WTC11 (cell line): ENCODE measurements at regions not wholly inside any gene's neighbourhood (a gene's known extent, or its start where the extent isn't known, plus 50 kb on each side); places are given as distances from the start of the nearest gene placed in this dataset.

Source experiments
- ATAC-seq: fragments of 200-7000 bp; cut with Tn5 transposase; 2 replicates; pipeline ENCODE4 v1.10.0; 2021; ENCODE audit warnings: mild to moderate bottlenecking, moderate library complexity
- CTCF ChIA-PET: fragments of 300-600 bp; sonication (Branson Sonifier 250); formaldehyde crosslinking; loops from one replicate; lab custom pipeline; 2021; ENCODE audit warnings: antibody characterized with exemption; lab: Charles Lee
- POLR2A ChIA-PET: fragments of 350-600 bp; sonication (Branson Sonifier 250); formaldehyde crosslinking; loops from one replicate; lab custom pipeline; 2021; ENCODE audit warnings: antibody characterized with exemption; lab: Charles Lee
- DNase-seq: peaks from one replicate; pipeline ENCODE4 v3.0.0; 2021; ENCODE audit warnings: low spot score
- H3K27ac Mint-ChIP-seq: 2 replicates; pipeline ENCODE4 v1.8.0; 2021; ENCODE audit warnings: mixed read lengths
- H3K27me3 Mint-ChIP-seq: 2 replicates; pipeline ENCODE4 v1.8.0; 2021; ENCODE audit warnings: low read depth, mild to moderate bottlenecking, moderate library complexity, mixed read lengths
- H3K36me3 Mint-ChIP-seq: 2 replicates; pipeline ENCODE4 v1.8.0; 2021; ENCODE audit warnings: mixed read lengths
- H3K4me1 Mint-ChIP-seq: 2 replicates; pipeline ENCODE4 v1.8.0; 2022; ENCODE audit warnings: mixed read lengths
- H3K4me3 Mint-ChIP-seq: 2 replicates; pipeline ENCODE4 v1.8.0; 2021; ENCODE audit warnings: mild to moderate bottlenecking, moderate library complexity, mixed read lengths
- H3K9me3 Mint-ChIP-seq: 2 replicates; pipeline ENCODE4 v1.8.0; 2021; ENCODE audit warnings: mixed read lengths
- FOXP1 ChIP-seq: sonication (generic); formaldehyde crosslinking; IDR thresholded peaks from 2 replicates; pipeline ENCODE4 v1.8.0; 2022; ENCODE audit warnings: missing genetic modification reagents, mild to moderate bottlenecking, moderate library complexity, borderline replicate concordance
- HMGA2 ChIP-seq: fragments of 250-450 bp; sonication (Bioruptor Pico); IDR thresholded peaks from 2 replicates; pipeline ENCODE4 v1.4.0; 2021; ENCODE audit warnings: mild to moderate bottlenecking, moderate library complexity
- IRF1 ChIP-seq: sonication (generic); formaldehyde crosslinking; IDR thresholded peaks from 2 replicates; pipeline ENCODE4 v1.8.0; 2023; ENCODE audit warnings: missing genetic modification reagents
- IRF2 ChIP-seq: sonication (generic); formaldehyde crosslinking; IDR thresholded peaks from 2 replicates; pipeline ENCODE4 v1.8.0; 2022; ENCODE audit warnings: low read depth, missing genetic modification reagents, borderline replicate concordance
- JUN ChIP-seq: sonication (generic); formaldehyde crosslinking; IDR thresholded peaks from 2 replicates; pipeline ENCODE4 v1.8.0; 2023; ENCODE audit warnings: mild to moderate bottlenecking, missing genetic modification reagents
- MYBL2 ChIP-seq: sonication (generic); formaldehyde crosslinking; IDR thresholded peaks from 2 replicates; pipeline ENCODE4 v1.8.1; 2023; ENCODE audit warnings: mild to moderate bottlenecking, moderate library complexity, missing genetic modification reagents
- NFATC4 ChIP-seq: fragments of 250-450 bp; sonication (Bioruptor Pico); IDR thresholded peaks from 2 replicates; pipeline ENCODE4 v1.9.0; 2021; ENCODE audit warnings: mild to moderate bottlenecking
- NFE2L1 ChIP-seq: sonication (generic); formaldehyde crosslinking; IDR thresholded peaks from 2 replicates; pipeline ENCODE4 v1.8.1; 2023; ENCODE audit warnings: missing genetic modification reagents
- SMAD4 ChIP-seq: sonication (generic); formaldehyde crosslinking; IDR thresholded peaks from 2 replicates; pipeline ENCODE4 v1.8.0; 2022; ENCODE audit warnings: mild to moderate bottlenecking, missing genetic modification reagents
- TCF7 ChIP-seq: sonication (generic); formaldehyde crosslinking; IDR thresholded peaks from 2 replicates; pipeline ENCODE4 v1.8.0; 2022; ENCODE audit warnings: mild to moderate bottlenecking, low read depth, missing genetic modification reagents, moderate library complexity
- ZNF138 ChIP-seq: sonication (generic); formaldehyde crosslinking; conservative IDR thresholded peaks from 2 replicates; pipeline ENCODE4 v1.8.1; 2022; ENCODE audit warnings: mild to moderate bottlenecking, moderate library complexity, missing genetic modification reagents
- ZNF232 ChIP-seq: sonication (generic); formaldehyde crosslinking; IDR thresholded peaks from 2 replicates; pipeline ENCODE4 v1.8.0; 2022; ENCODE audit warnings: mild to moderate bottlenecking, missing genetic modification reagents
- TF ChIP-seq, protein P1 (sequence below): fragments of 250-450 bp; sonication (Bioruptor Pico); IDR thresholded peaks from 2 replicates; pipeline ENCODE4 v1.9.0; 2021; ENCODE audit warnings: moderate library complexity, mild to moderate bottlenecking, inconsistent platforms, borderline replicate concordance
- TF ChIP-seq, protein P2 (sequence below): sonication (generic); formaldehyde crosslinking; conservative IDR thresholded peaks from 2 replicates; pipeline ENCODE4 v1.8.1; 2022; ENCODE audit warnings: mild to moderate bottlenecking, missing genetic modification reagents
- TF ChIP-seq, protein P3 (sequence below): fragments of 250-450 bp; sonication (Bioruptor Pico); conservative IDR thresholded peaks from 2 replicates; pipeline ENCODE4 v1.9.0; 2021; ENCODE audit warnings: mild to moderate bottlenecking
- TF ChIP-seq, protein P4 (sequence below): sonication (generic); formaldehyde crosslinking; IDR thresholded peaks from 2 replicates; pipeline ENCODE4 v1.8.1; 2022; ENCODE audit warnings: missing genetic modification reagents, borderline replicate concordance
- TF ChIP-seq, protein P5 (sequence below): sonication (generic); formaldehyde crosslinking; IDR thresholded peaks from 2 replicates; pipeline ENCODE4 v1.8.1; 2023; ENCODE audit warnings: mild to moderate bottlenecking, missing genetic modification reagents, moderate library complexity

- POLR2A ChIA-PET, result no interaction called here
- TF ChIP-seq HMGA2 (no peak), FOXP1 (no peak), ZNF138 (no peak), IRF2 (CRISPR knock-in tag) (no peak), NFE2L1 (no peak), TCF7 (CRISPR knock-in tag) (no peak), MYBL2 (CRISPR knock-in tag) (no peak), IRF1 (CRISPR knock-in tag) (no peak)
- TF ChIP-seq, protein P1, sequence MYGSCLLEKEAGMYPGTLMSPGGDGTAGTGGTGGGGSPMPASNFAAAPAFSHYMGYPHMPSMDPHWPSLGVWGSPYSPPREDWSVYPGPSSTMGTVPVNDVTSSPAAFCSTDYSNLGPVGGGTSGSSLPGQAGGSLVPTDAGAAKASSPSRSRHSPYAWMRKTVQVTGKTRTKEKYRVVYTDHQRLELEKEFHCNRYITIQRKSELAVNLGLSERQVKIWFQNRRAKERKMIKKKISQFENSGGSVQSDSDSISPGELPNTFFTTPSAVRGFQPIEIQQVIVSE, result no peak
- TF ChIP-seq, protein P2, sequence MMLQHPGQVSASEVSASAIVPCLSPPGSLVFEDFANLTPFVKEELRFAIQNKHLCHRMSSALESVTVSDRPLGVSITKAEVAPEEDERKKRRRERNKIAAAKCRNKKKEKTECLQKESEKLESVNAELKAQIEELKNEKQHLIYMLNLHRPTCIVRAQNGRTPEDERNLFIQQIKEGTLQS, result no peak
- TF ChIP-seq, protein P3, sequence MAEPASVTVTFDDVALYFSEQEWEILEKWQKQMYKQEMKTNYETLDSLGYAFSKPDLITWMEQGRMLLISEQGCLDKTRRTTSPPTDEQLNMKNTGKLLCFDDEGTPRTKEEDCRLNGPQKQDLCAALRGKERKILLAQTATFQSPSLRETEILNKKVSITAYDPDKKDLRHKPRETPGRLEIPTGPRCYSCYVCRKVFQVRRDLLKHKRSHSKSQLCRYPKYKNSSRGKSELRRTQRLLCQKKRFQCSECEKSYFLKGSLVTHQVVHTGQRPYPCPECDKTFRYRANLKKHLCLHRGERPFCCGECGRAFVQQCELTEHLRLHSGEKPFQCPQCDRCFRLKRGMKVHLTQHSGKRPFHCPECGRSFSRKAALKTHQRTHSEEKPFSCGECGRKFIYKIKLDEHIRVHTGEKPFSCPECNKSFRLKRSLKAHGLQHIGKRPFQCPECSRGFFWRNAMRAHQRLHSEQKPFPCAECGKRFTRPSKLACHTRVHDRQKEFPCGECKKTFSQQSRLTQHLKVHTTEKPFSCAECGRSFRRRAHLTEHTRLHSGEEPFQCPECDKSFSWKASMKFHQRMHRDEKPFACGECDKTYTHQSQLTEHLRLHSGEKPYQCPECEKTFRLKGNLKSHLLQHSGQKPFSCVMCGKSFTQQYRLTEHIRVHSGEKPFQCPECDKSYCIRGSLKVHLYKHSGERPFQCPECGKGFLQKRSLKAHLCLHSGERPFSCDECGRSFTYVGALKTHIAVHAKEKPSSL (CRISPR knock-in tag), result no peak
- TF ChIP-seq, protein P4, sequence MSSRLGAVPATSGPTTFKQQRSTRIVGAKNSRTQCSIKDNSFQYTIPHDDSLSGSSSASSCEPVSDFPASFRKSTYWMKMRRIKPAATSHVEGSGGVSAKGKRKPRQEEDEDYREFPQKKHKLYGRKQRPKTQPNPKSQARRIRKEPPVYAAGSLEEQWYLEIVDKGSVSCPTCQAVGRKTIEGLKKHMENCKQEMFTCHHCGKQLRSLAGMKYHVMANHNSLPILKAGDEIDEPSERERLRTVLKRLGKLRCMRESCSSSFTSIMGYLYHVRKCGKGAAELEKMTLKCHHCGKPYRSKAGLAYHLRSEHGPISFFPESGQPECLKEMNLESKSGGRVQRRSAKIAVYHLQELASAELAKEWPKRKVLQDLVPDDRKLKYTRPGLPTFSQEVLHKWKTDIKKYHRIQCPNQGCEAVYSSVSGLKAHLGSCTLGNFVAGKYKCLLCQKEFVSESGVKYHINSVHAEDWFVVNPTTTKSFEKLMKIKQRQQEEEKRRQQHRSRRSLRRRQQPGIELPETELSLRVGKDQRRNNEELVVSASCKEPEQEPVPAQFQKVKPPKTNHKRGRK (CRISPR knock-in tag), result no peak
- TF ChIP-seq, all 79 proteins: peak for 0
- Mint-ChIP-seq H3K4me1 (no peaks in the 10 kb centered on the region), H3K27ac (no peak overlapping the region), H3K9me3 (no peaks in the 10 kb centered on the region), H3K27me3 (no peaks in the 10 kb centered on the region), H3K36me3 (no peaks in the 10 kb centered on the region), H3K4me3 (no peak overlapping the region)
- no peak for ATAC-seq
- CTCF ChIA-PET, result no interaction called here
- DNase-seq, result no peak
These were observed 619.4 kb upstream of the ATP2B1 start for GRCh38 chr12:90327793-90328743.

DNA sequence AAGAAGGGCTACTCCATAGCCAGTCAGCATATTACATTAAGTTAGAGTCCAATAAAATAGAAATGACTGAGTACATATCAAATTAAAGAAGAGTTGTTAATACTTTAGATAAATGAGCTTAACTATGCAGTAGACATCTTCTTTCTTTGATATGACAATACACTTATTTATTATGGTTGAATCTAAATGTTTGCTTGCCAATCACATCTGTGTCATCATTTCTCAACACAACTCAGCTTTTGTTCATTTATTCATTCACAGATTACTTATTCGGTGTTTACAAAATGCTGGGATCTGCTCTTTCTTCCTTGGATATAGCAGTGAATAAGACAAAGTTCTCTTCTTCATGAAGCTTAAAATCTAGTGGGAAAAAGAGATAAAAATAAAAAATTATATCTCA, 614.6 kb upstream of the ATP2B1 start:
- Mint-ChIP-seq H3K9me3 (peaks cover 16% of the 10 kb centered on the region), H3K27me3 (no peaks in the 10 kb centered on the region), H3K4me3 (no peak overlapping the region), H3K4me1 (peaks cover 13% of the 10 kb centered on the region), H3K36me3 (peaks cover 14% of the 10 kb centered on the region), H3K27ac (no peak overlapping the region)
- DNase-seq (no peak), ATAC-seq (no peak)
- POLR2A ChIA-PET, result no interaction called here
- CTCF ChIA-PET, result no interaction called here
- TF ChIP-seq JUN (CRISPR knock-in tag), result no peak
- no peak for TF ChIP-seq HMGA2
- TF ChIP-seq ZNF232 (CRISPR knock-in tag), result no peak
- no peak for TF ChIP-seq SMAD4 (CRISPR knock-in tag)
- no peak for TF ChIP-seq NFATC4 (CRISPR knock-in tag)
- TF ChIP-seq, protein P5, sequence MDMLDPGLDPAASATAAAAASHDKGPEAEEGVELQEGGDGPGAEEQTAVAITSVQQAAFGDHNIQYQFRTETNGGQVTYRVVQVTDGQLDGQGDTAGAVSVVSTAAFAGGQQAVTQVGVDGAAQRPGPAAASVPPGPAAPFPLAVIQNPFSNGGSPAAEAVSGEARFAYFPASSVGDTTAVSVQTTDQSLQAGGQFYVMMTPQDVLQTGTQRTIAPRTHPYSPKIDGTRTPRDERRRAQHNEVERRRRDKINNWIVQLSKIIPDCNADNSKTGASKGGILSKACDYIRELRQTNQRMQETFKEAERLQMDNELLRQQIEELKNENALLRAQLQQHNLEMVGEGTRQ (CRISPR knock-in tag), result no peak
